ENCODE measurements at regions not wholly inside any gene's neighbourhood (a gene's known extent, or its start where the extent isn't known, plus 50 kb on each side); places are given as distances from the start of the nearest gene placed in this dataset.
A peak's percentile ranks its signal among the peaks of the same experiment; 100 is the strongest.
"Not testable (repeated sequence)": the region's sequence is repeated elsewhere in the genome, so short reads cannot be mapped to it uniquely, and the experiment has no call there.

- no peak for DNase-seq (ENCODE audit: low spot score)
These were observed 291.5 kb upstream of the CCDC179 start for GRCh38 chr11:23151819-23152218.

- no peak for DNase-seq (ENCODE audit: low spot score)
These were observed 295.2 kb upstream of the CCDC179 start for GRCh38 chr11:23155503-23155902.

GRCh38 chr11:23164022-23164421 is 303.7 kb upstream of the CCDC179 start:
- no peak for DNase-seq (ENCODE audit: low spot score)

GRCh38 chr11:23166376-23166775 is 306.1 kb upstream of the CCDC179 start:
- no peak for DNase-seq (ENCODE audit: low spot score)

GRCh38 chr11:23179609-23180008 is 319.3 kb upstream of the CCDC179 start:
- DNase-seq (ENCODE audit: low spot score) = no peak

GRCh38 chr11:23181022-23181807 is 320.9 kb upstream of the CCDC179 start:
- DNase-seq (ENCODE audit: low spot score) = peak; percentile 37

- no peak for DNase-seq (ENCODE audit: low spot score)
These were observed 332.0 kb upstream of the CCDC179 start for GRCh38 chr11:23192256-23192655.

- no peak for DNase-seq (ENCODE audit: low spot score)
These were observed 341.8 kb upstream of the CCDC179 start for GRCh38 chr11:23201936-23202522.

- peak; percentile 50 for DNase-seq (ENCODE audit: low spot score)
These were observed 342.3 kb upstream of the CCDC179 start for GRCh38 chr11:23202611-23203010.

- DNase-seq (ENCODE audit: low spot score) = no peak
These were observed 345.0 kb upstream of the CCDC179 start for GRCh38 chr11:23205156-23205871.

- no peak for DNase-seq (ENCODE audit: low spot score)
These were observed 346.6 kb upstream of the CCDC179 start for GRCh38 chr11:23206741-23207336.

- no peak for DNase-seq (ENCODE audit: low spot score)
These were observed 350.9 kb upstream of the CCDC179 start for GRCh38 chr11:23211221-23211620.

GRCh38 chr11:23212807-23213206 is 352.5 kb upstream of the CCDC179 start:
- no peak for DNase-seq (ENCODE audit: low spot score)

- no peak for DNase-seq (ENCODE audit: low spot score)
These were observed 356.8 kb upstream of the CCDC179 start for GRCh38 chr11:23217072-23217471.

- DNase-seq (ENCODE audit: low spot score) = not testable (repeated sequence)
These were observed 359.8 kb upstream of the CCDC179 start for GRCh38 chr11:23220086-23220485.

GRCh38 chr11:23221366-23221765 is 361.1 kb upstream of the CCDC179 start:
- no peak for DNase-seq (ENCODE audit: low spot score)

- no peak for DNase-seq (ENCODE audit: low spot score)
These were observed 366.2 kb upstream of the CCDC179 start for GRCh38 chr11:23226331-23227077.

- DNase-seq (ENCODE audit: low spot score) = no peak
These were observed 366.8 kb upstream of the CCDC179 start for GRCh38 chr11:23227078-23227445.

GRCh38 chr11:23232652-23233051 is 372.4 kb upstream of the CCDC179 start:
- no peak for DNase-seq (ENCODE audit: low spot score)

- DNase-seq (ENCODE audit: low spot score) = no peak
These were observed 372.8 kb upstream of the CCDC179 start for GRCh38 chr11:23233075-23233474.

GRCh38 chr11:23236826-23237555 is 376.7 kb upstream of the CCDC179 start:
- DNase-seq (ENCODE audit: low spot score) = no peak

All from NAMALWA (cell line).